CD14-positive monocyte (primary cell): ENCODE measurements at regions not wholly inside any gene's neighbourhood (a gene's known extent, or its start where the extent isn't known, plus 50 kb on each side); places are given as distances from the start of the nearest gene placed in this dataset.

Experiments used
- DNase-seq, 3 donors: peaks; one replicate each; pipeline ENCODE4 v3.0.0-alpha.2; 2011 to 2022
- H2AFZ ChIP-seq: 2 replicates; pipeline ENCODE4 v1.6.0; 2012; ENCODE audit warnings: mild to moderate bottlenecking, low read depth, low read length, inconsistent platforms; ENCODE audit not compliant: insufficient read depth, poor library complexity, severe bottlenecking
- H3K27ac ChIP-seq, 2 donors: 1 replicate in 1 of 2; 2 replicates in 1 of 2; pipeline ENCODE4 v1.5.1; 2012 to 2013; ENCODE audit warnings: low read length in 2 of 2, control low read depth in 1 of 2, inconsistent platforms in 1 of 2, low read depth in 1 of 2, mild to moderate bottlenecking in 1 of 2
- H3K27me3 ChIP-seq, 2 donors: one replicate each; pipeline versions ENCODE4 v1.6.0 to v1.6.1; 2011 to 2013; ENCODE audit warnings: low read length in 2 of 2; ENCODE audit not compliant: control insufficient read depth in 2 of 2, insufficient read depth in 2 of 2
- H3K36me3 ChIP-seq, 2 donors: replicated peaks in 1 of 2; 1 replicate in 1 of 2; 2 replicates in 1 of 2; pipeline versions ENCODE4 v1.5.1 to v1.6.1; 2012 to 2013; ENCODE audit warnings: low read length in 2 of 2, control low read depth in 1 of 2, inconsistent platforms in 1 of 2, mild to moderate bottlenecking in 1 of 2; ENCODE audit not compliant: insufficient read depth in 2 of 2, control insufficient read depth in 1 of 2
- H3K4me1 ChIP-seq, 2 donors: 1 replicate in 1 of 2; 2 replicates in 1 of 2; pipeline versions ENCODE4 v1.5.1 to v1.6.1; 2012 to 2013; ENCODE audit warnings: low read length in 2 of 2, control low read depth in 1 of 2, inconsistent platforms in 1 of 2, mild to moderate bottlenecking in 1 of 2, moderate library complexity in 1 of 2; ENCODE audit not compliant: insufficient read depth in 2 of 2, control insufficient read depth in 1 of 2
- H3K4me2 ChIP-seq: replicated peaks from 2 replicates; pipeline ENCODE3; 2012; ENCODE audit warnings: low read length, moderate library complexity, mild to moderate bottlenecking; ENCODE audit not compliant: poor library complexity, severe bottlenecking; ENCODE audit errors: extremely low read depth
- H3K4me3 ChIP-seq, 3 experiments: fragments of 200-600 bp in 1 of 3; sonication (generic) in 1 of 3; replicated peaks in 1 of 3; 1 replicate in 2 of 3; 2 replicates in 1 of 3; pipeline ENCODE4 v1.5.1; 2011 to 2013; ENCODE audit warnings: low read length in 3 of 3, mild to moderate bottlenecking in 3 of 3, control low read depth in 2 of 3, low read depth in 2 of 3, inconsistent platforms in 1 of 3, moderate library complexity in 1 of 3
- H3K79me2 ChIP-seq: 2 replicates; pipeline ENCODE4 v1.6.0; 2012; ENCODE audit warnings: mild to moderate bottlenecking, control low read depth, inconsistent platforms, low read length, moderate library complexity; ENCODE audit not compliant: insufficient read depth
- H3K9ac ChIP-seq: 2 replicates; pipeline ENCODE4 v1.6.0; 2017; ENCODE audit warnings: low read length, mild to moderate bottlenecking; ENCODE audit not compliant: insufficient read depth, poor library complexity, severe bottlenecking
- H3K9me3 ChIP-seq, 2 donors: replicated peaks in 1 of 2; 1 replicate in 1 of 2; 2 replicates in 1 of 2; pipeline versions ENCODE4 v1.5.1 to v1.6.1; 2012 to 2013; ENCODE audit warnings: low read length in 2 of 2, control low read depth in 1 of 2; ENCODE audit not compliant: control insufficient read depth in 1 of 2, insufficient read depth in 1 of 2
- H4K20me1 ChIP-seq: 2 replicates; pipeline ENCODE4 v1.6.0; 2012; ENCODE audit warnings: mild to moderate bottlenecking, low read length, control low read depth, moderate library complexity; ENCODE audit not compliant: insufficient read depth
- H3K27ac Mint-ChIP-seq, 7 donors: one replicate each; pipeline ENCODE4 v1.8.0; 2020; ENCODE audit warnings: mild to moderate bottlenecking in 7 of 7, mixed read lengths in 7 of 7, moderate library complexity in 6 of 7, inconsistent platforms in 2 of 7
- H3K27me3 Mint-ChIP-seq, 3 donors: one replicate each; pipeline ENCODE4 v1.8.0; 2021 to 2022; ENCODE audit warnings: low read depth in 3 of 3, mild to moderate bottlenecking in 3 of 3, mixed read lengths in 3 of 3, moderate library complexity in 3 of 3, inconsistent platforms in 1 of 3
- H3K36me3 Mint-ChIP-seq, 2 donors: one replicate each; pipeline ENCODE4 v1.8.0; 2020; ENCODE audit warnings: mixed read lengths in 2 of 2, inconsistent platforms in 1 of 2, mild to moderate bottlenecking in 1 of 2
- H3K4me1 Mint-ChIP-seq: one replicate; pipeline ENCODE4 v1.8.0; 2020; ENCODE audit warnings: mild to moderate bottlenecking, mixed read lengths
- H3K4me3 Mint-ChIP-seq, 2 donors: one replicate each; pipeline ENCODE4 v1.8.0; 2020; ENCODE audit warnings: mild to moderate bottlenecking in 2 of 2, mixed read lengths in 2 of 2, moderate library complexity in 1 of 2
- H3K9me3 Mint-ChIP-seq, 7 donors: one replicate each; pipeline ENCODE4 v1.8.0; 2020 to 2022; ENCODE audit warnings: mixed read lengths in 7 of 7, mild to moderate bottlenecking in 6 of 7, moderate library complexity in 6 of 7, inconsistent platforms in 2 of 7
- WGBS: methylation state at CpG from one replicate; pipeline ENCODE4 v1.1.5; 2013; ENCODE audit warnings: missing lambda C conversion rate; ENCODE audit not compliant: insufficient coverage; 5-methylcytosine and 5-hydroxymethylcytosine counted together
- intact Hi-C, 2 donors: fragments of 100-400 bp; cut with micrococcal nuclease; formaldehyde crosslinking; loops; one replicate each; pipeline versions ENCODE4 v1.15.0 to v1.15.1; 2023
- TF ChIP-seq, protein P1 (sequence below): fragments of 200-600 bp; IDR thresholded peaks from one replicate; pipeline ENCODE4 v1.8.0; 2022; ENCODE audit warnings: antibody characterized with exemption, mild to moderate bottlenecking

DNA sequence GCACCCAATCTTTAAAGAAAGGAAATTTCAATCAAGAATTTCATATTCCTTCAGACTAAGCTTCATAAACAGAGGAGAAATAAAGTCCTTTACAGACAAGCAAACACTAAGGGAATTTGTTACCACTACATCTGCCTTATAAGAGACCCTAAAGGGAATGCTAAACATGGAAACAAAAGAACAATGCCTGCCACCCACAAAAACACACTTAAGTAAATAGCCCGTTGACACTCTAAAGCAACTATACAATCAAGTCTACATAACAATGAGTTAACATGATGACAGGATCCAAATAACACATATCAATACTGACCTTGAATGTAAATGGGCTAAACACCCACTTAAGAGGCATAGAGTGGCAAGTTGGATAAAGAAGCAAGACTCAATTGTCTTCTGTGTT, 1056.9 kb upstream of the ATXN8OS start:
- Mint-ChIP-seq H3K36me3 (no peaks in the 10 kb centered on the region), H3K4me3 (no peak overlapping the region), H3K27ac (no peak overlapping the region), H3K9me3 (peaks cover 2 to 10% (median 5%) of the 10 kb centered on the region in 7 donors), H3K27me3 (peaks cover 0 to 1% (median 0%) of the 10 kb centered on the region in 3 donors), H3K4me1 (no peaks in the 10 kb centered on the region)
- Histone ChIP-seq H3K4me3 (no peak overlapping the region), H3K79me2 (no peaks in the 10 kb centered on the region), H2AFZ (no peak overlapping the region), H3K27me3 (no peaks in the 10 kb centered on the region), H3K4me2 (no peak overlapping the region), H3K27ac (no peak overlapping the region), H3K9me3 (peaks cover 0 to 6% of the 10 kb centered on the region in 2 donors), H3K36me3 (no peaks in the 10 kb centered on the region), H3K9ac (no peak overlapping the region), H3K4me1 (no peaks in the 10 kb centered on the region), H4K20me1 (no peaks in the 10 kb centered on the region)
- TF ChIP-seq, protein P1, sequence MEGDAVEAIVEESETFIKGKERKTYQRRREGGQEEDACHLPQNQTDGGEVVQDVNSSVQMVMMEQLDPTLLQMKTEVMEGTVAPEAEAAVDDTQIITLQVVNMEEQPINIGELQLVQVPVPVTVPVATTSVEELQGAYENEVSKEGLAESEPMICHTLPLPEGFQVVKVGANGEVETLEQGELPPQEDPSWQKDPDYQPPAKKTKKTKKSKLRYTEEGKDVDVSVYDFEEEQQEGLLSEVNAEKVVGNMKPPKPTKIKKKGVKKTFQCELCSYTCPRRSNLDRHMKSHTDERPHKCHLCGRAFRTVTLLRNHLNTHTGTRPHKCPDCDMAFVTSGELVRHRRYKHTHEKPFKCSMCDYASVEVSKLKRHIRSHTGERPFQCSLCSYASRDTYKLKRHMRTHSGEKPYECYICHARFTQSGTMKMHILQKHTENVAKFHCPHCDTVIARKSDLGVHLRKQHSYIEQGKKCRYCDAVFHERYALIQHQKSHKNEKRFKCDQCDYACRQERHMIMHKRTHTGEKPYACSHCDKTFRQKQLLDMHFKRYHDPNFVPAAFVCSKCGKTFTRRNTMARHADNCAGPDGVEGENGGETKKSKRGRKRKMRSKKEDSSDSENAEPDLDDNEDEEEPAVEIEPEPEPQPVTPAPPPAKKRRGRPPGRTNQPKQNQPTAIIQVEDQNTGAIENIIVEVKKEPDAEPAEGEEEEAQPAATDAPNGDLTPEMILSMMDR = no peak
- no peak for DNase-seq
- WGBS = no CpG with 5 or more reads among the region's 1 CpG
- intact Hi-C loops = no loop called here

DNA sequence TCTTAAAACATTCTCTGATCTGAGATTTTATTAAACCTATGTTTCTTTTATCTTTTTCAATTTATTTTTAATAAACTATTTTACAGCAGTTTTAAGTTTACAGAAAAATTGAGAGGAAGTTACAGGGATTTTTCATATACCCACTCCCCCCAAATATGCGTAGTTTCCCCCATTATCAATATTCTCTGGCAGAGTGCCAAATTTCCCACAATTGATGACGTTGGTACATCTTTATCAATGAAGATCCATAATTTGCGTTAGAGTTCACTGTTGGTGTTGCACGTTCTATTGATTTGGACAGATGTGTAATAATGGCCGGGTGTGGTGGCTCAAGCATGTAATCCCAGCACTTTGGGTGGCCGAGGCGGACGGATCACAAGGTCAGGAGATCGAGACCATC, 1063.0 kb upstream of the ATXN8OS start:
- Histone ChIP-seq H3K9me3 (peaks cover 0 to 8% of the 10 kb centered on the region in 2 donors), H3K4me1 (no peaks in the 10 kb centered on the region), H2AFZ (no peak overlapping the region), H3K4me2 (no peak overlapping the region), H3K79me2 (no peaks in the 10 kb centered on the region), H3K36me3 (no peaks in the 10 kb centered on the region), H3K27me3 (no peaks in the 10 kb centered on the region), H3K27ac (no peak overlapping the region), H4K20me1 (no peaks in the 10 kb centered on the region), H3K9ac (no peak overlapping the region), H3K4me3 (no peak overlapping the region)
- Mint-ChIP-seq H3K27ac (no peak overlapping the region), H3K36me3 (no peaks in the 10 kb centered on the region), H3K4me3 (no peak overlapping the region), H3K27me3 (peaks cover 0 to 2% (median 0%) of the 10 kb centered on the region in 3 donors), H3K4me1 (no peaks in the 10 kb centered on the region), H3K9me3 (peaks cover 0 to 9% (median 4%) of the 10 kb centered on the region in 7 donors)
- WGBS = 85% methylated on average over 4 of the region's 9 CpGs
- DNase-seq = no peak
- TF ChIP-seq, protein P1 = no peak
- intact Hi-C loops = no loop called here
